Common myeloid progenitor, CD34-positive (primary cell): ENCODE measurements at regions not wholly inside any gene's neighbourhood (a gene's known extent, or its start where the extent isn't known, plus 50 kb on each side); places are given as distances from the start of the nearest gene placed in this dataset.

Source experiments
- CTCF ChIA-PET: fragments of 350-600 bp; sonication (Branson Sonifier 250); formaldehyde crosslinking; loops from one replicate; lab custom pipeline; 2021; ENCODE audit warnings: antibody characterized with exemption; lab: Charles Lee
- POLR2A ChIA-PET: fragments of 350-600 bp; sonication (Branson Sonifier 250); formaldehyde crosslinking; loops from one replicate; lab custom pipeline; 2021; ENCODE audit warnings: antibody characterized with exemption; lab: Charles Lee
- DNase-seq, 3 donors: peaks; one replicate each; pipeline versions ENCODE4 v3.0.0 to v3.0.0-alpha.2; 2013
- H3K27ac ChIP-seq, 2 experiments: 1 replicate in 1 of 2; 2 replicates in 1 of 2; pipeline ENCODE4 v1.7.0; 2013; ENCODE audit warnings: inconsistent platforms in 2 of 2, low read length in 2 of 2, mild to moderate bottlenecking in 2 of 2, low read depth in 1 of 2, moderate library complexity in 1 of 2; ENCODE audit not compliant: severe bottlenecking in 2 of 2, insufficient read depth in 1 of 2, poor library complexity in 1 of 2
- H3K27me3 ChIP-seq, 5 experiments: replicated peaks in 2 of 5; 1 replicate in 3 of 5; 2 replicates in 2 of 5; pipeline versions ENCODE4 v1.6.1 to v1.7.0; 2013; ENCODE audit warnings: low read length in 4 of 5, mild to moderate bottlenecking in 2 of 5, moderate library complexity in 2 of 5, inconsistent platforms in 1 of 5; ENCODE audit not compliant: insufficient read depth in 5 of 5, control insufficient read depth in 4 of 5
- H3K36me3 ChIP-seq, 4 experiments: 1 replicate in 2 of 4; 2 replicates in 2 of 4; pipeline versions ENCODE4 v1.6.1 to v1.7.0; 2013; ENCODE audit warnings: low read length in 3 of 4, control low read depth in 1 of 4, mild to moderate bottlenecking in 1 of 4; ENCODE audit not compliant: control insufficient read depth in 4 of 4, insufficient read depth in 4 of 4
- H3K4me1 ChIP-seq, 4 experiments: 1 replicate in 3 of 4; 2 replicates in 1 of 4; pipeline versions ENCODE4 v1.6.1 to v1.7.1; 2013; ENCODE audit warnings: low read length in 3 of 4, mild to moderate bottlenecking in 3 of 4, control low read depth in 1 of 4, inconsistent platforms in 1 of 4, moderate library complexity in 1 of 4; ENCODE audit not compliant: control insufficient read depth in 4 of 4, insufficient read depth in 4 of 4; ENCODE audit errors: control extremely low read depth in 1 of 4
- H3K4me3 ChIP-seq, 7 experiments: 1 replicate in 4 of 7; 2 replicates in 3 of 7; pipeline versions ENCODE4 v1.5.1 to v1.7.0; 2013; ENCODE audit warnings: mild to moderate bottlenecking in 7 of 7, low read length in 6 of 7, moderate library complexity in 6 of 7, inconsistent platforms in 2 of 7, low read depth in 2 of 7, control low read depth in 1 of 7; ENCODE audit not compliant: insufficient read depth in 4 of 7, control insufficient read depth in 1 of 7; ENCODE audit errors: extremely low read depth in 1 of 7
- H3K9me3 ChIP-seq, 5 experiments: 1 replicate in 4 of 5; 2 replicates in 1 of 5; pipeline versions ENCODE4 v1.6.1 to v1.7.1; 2013; ENCODE audit warnings: low read length in 4 of 5, mild to moderate bottlenecking in 2 of 5, inconsistent platforms in 1 of 5, low read depth in 1 of 5, moderate library complexity in 1 of 5; ENCODE audit not compliant: control insufficient read depth in 4 of 5, insufficient read depth in 2 of 5; ENCODE audit errors: control extremely low read depth in 1 of 5
- WGBS: methylation state at CpG from one replicate; pipeline ENCODE4 v1.1.5; 2013; ENCODE audit not compliant: insufficient coverage; 5-methylcytosine and 5-hydroxymethylcytosine counted together

GRCh38 chr3:99066863-99067262 is 165.4 kb upstream of the DCBLD2 start:
- WGBS = 83% methylated on average over 4 of the region's 4 CpGs
- Histone ChIP-seq H3K9me3 (no peaks in the 10 kb centered on the region), H3K27me3 (no peaks in the 10 kb centered on the region), H3K27ac (no peak overlapping the region), H3K4me3 (no peak overlapping the region), H3K4me1 (no peaks in the 10 kb centered on the region), H3K36me3 (no peaks in the 10 kb centered on the region)
- DNase-seq = no peak
- ChIA-PET CTCF (no interaction called here), POLR2A (no interaction called here)

DNA sequence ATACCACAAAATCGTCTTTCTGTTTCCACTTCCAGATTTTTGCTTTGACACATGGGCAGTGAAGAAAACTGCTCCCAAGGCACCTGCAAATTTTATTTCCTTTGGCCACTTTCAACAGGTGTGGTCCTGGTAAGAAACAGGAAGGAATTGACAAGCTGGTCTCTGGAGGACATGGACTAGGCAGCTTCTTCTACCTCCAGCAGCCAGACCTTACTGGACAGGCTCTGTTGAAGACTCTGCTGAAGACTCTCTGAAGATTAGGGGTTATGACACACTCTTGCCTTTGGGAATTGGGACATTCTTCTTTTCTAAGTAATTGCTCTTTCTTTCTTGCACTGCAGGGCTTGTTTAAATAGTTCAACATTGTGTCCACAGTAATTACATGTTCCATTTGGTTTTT is 147.7 kb upstream of the DCBLD2 start:
- CTCF ChIA-PET = interaction anchor here (0.9 kb wide), 2 partner anchors 19 to 38 kb away, joined by 3 to 4 read pairs; no protein-coding TSS in a partner anchor
- no peaks in the 10 kb centered on the region for H3K36me3 ChIP-seq
- 83% methylated on average over 1 of the region's 1 CpG for WGBS
- H3K27ac ChIP-seq = no peak overlapping the region
- no peak overlapping the region for H3K4me3 ChIP-seq
- no peaks in the 10 kb centered on the region for H3K27me3 ChIP-seq
- no peak for DNase-seq
- no peaks in the 10 kb centered on the region for H3K4me1 ChIP-seq
- POLR2A ChIA-PET = no interaction called here
- no peaks in the 10 kb centered on the region for H3K9me3 ChIP-seq

GRCh38 chr3:99041747-99042146 is 140.3 kb upstream of the DCBLD2 start:
- WGBS = 83% methylated on average over 2 of the region's 2 CpGs
- no peaks in the 10 kb centered on the region for H3K36me3 ChIP-seq
- H3K27ac ChIP-seq = no peak overlapping the region
- no peak for DNase-seq
- CTCF ChIA-PET = no interaction called here
- POLR2A ChIA-PET = no interaction called here
- peaks cover 0 to 2% (median 0%) of the 10 kb centered on the region in 5 experiments for H3K27me3 ChIP-seq
- H3K4me3 ChIP-seq = no peak overlapping the region
- no peaks in the 10 kb centered on the region for H3K9me3 ChIP-seq
- H3K4me1 ChIP-seq = no peaks in the 10 kb centered on the region

DNA sequence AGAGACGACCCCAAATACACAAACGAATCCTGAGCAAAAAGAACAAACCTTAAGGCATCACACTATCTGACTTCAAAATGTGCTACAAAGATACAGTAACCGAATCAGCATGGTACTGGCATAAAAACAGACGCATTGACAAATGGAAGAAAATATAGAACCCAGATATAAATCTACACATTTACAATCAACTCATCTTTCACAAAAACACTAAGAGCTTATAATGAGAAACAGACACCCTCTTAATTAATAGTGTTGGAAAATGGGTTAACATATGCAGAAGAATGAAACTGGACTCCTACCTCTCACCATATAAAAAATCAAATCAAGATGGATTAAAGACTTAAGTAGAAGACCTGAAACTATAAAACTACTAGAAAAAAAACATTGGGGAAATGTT is 130.3 kb upstream of the DCBLD2 start:
- no peaks in the 10 kb centered on the region for H3K27me3 ChIP-seq
- POLR2A ChIA-PET = no interaction called here
- no peak overlapping the region for H3K27ac ChIP-seq
- peaks cover 0 to 3% (median 0%) of the 10 kb centered on the region in 5 experiments for H3K9me3 ChIP-seq
- WGBS = 82% methylated on average over 2 of the region's 4 CpGs
- CTCF ChIA-PET = no interaction called here
- H3K4me3 ChIP-seq = no peak overlapping the region
- no peaks in the 10 kb centered on the region for H3K4me1 ChIP-seq
- no peak for DNase-seq
- H3K36me3 ChIP-seq = no peaks in the 10 kb centered on the region

DNA sequence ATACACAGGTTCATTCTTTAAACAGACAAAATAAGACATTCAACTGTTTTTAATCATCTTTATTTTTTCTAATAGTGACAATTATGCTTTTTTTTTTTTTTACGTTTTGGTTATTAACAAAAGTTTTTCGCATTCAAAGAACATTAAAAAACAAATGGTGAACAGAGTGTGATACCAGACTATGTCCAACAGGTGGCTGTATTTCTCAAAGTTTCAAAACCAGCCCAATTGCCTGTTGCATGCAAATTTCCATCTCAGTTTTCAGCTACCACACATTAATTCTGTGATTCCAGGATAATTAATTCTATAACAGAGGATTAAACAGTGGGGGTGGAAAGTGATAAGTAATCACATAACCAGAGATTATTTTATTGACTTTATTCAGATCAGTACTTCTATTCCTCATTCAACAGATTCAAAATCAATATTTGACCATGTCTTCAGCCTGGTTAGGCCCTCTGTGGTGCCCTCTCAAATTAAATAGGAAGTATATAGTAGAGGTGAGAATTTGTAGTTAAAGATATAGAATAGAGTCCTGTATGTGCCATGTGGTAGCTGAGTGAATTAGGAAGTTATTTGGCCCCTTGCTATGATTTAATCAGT is 122.2 kb upstream of the DCBLD2 start:
- H3K27ac ChIP-seq = no peak overlapping the region
- no CpG with 5 or more reads among the region's 2 CpGs for WGBS
- no peaks in the 10 kb centered on the region for H3K4me1 ChIP-seq
- ChIA-PET CTCF (interaction anchor here (0.7 to 2.3 kb wide), 6 partner anchors 29 to 735 kb away, joined by 3 to 8 read pairs (median 4); no protein-coding TSS in a partner anchor), POLR2A (no interaction called here)
- H3K27me3 ChIP-seq = no peaks in the 10 kb centered on the region
- peaks cover 0 to 3% (median 0%) of the 10 kb centered on the region in 5 experiments for H3K9me3 ChIP-seq
- peak; percentile 17 to 55 (median 44) for DNase-seq
- H3K4me3 ChIP-seq = no peak overlapping the region
- no peaks in the 10 kb centered on the region for H3K36me3 ChIP-seq

GRCh38 chr3:99021466-99021865 is 120.0 kb upstream of the DCBLD2 start:
- H3K4me3 ChIP-seq = no peak overlapping the region
- no peaks in the 10 kb centered on the region for H3K4me1 ChIP-seq
- no peaks in the 10 kb centered on the region for H3K36me3 ChIP-seq
- no peaks in the 10 kb centered on the region for H3K9me3 ChIP-seq
- no peak overlapping the region for H3K27ac ChIP-seq
- ChIA-PET CTCF (interaction anchor here (0.6 kb wide), 1 partner anchor 14 kb away, joined by 3 read pairs; no protein-coding TSS in a partner anchor), POLR2A (no interaction called here)
- no CpG with 5 or more reads among the region's 1 CpG for WGBS
- DNase-seq = no peak
- no peaks in the 10 kb centered on the region for H3K27me3 ChIP-seq

DNA sequence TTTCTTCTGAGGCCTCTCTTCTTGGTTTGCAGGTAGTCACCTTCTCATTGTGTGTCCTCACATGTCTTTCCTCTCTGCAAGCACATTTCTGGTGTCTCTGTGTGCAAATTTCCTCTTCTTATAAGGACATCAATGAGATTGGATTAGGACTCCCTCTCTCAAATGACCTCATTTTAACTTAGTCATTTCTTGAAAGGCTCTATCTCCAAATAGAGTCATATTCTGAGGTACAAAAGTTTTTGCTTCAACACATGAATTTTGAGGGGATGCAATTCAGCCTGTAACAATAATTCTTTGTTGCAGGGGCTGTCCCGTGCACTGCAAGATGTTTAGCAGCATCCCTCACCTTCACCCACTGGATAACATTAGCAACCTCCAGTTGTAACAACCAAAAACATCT is 115.0 kb upstream of the DCBLD2 start:
- POLR2A ChIA-PET = no interaction called here
- 80% methylated on average over 1 of the region's 1 CpG for WGBS

More for the DNA sequence above, 115.0 kb upstream of the DCBLD2 start:
- no peaks in the 10 kb centered on the region for H3K36me3 ChIP-seq
- no peak for DNase-seq
- H3K9me3 ChIP-seq = no peaks in the 10 kb centered on the region
- H3K27ac ChIP-seq = no peak overlapping the region
- no peaks in the 10 kb centered on the region for H3K27me3 ChIP-seq
- CTCF ChIA-PET = no interaction called here
- no peaks in the 10 kb centered on the region for H3K4me1 ChIP-seq
- H3K4me3 ChIP-seq = no peak overlapping the region
